Astrocyte (in vitro differentiated cells and primary cell): ENCODE measurements at regions not wholly inside any gene's neighbourhood (a gene's known extent, or its start where the extent isn't known, plus 50 kb on each side); places are given as distances from the start of the nearest gene placed in this dataset.

ENCODE experiments used
- DNase-seq: peaks from one replicate; pipeline ENCODE4 v3.0.0-alpha.2; 2010; ENCODE audit warnings: low read depth
- FAIRE-seq: peaks from 2 replicates; lab custom pipeline; 2011; peaks lifted over from hg19 to GRCh38; lab: Jason Lieb, UNC
- H2AFZ ChIP-seq: 2 replicates; pipeline ENCODE4 v1.6.0; 2012; ENCODE audit warnings: low read depth, low read length, inconsistent platforms
- H3K27ac ChIP-seq: 2 replicates; pipeline ENCODE4 v1.5.1; 2011; ENCODE audit warnings: low read depth, low read length, inconsistent platforms
- H3K27me3 ChIP-seq: 2 replicates; pipeline ENCODE4 v1.6.0; 2011; ENCODE audit warnings: low read length, inconsistent platforms; ENCODE audit not compliant: insufficient read depth
- H3K36me3 ChIP-seq: 2 replicates; pipeline ENCODE4 v1.5.1; 2011; ENCODE audit warnings: low read length, inconsistent platforms; ENCODE audit not compliant: insufficient read depth
- H3K4me1 ChIP-seq: 2 replicates; pipeline ENCODE4 v1.5.1; 2011; ENCODE audit warnings: low read length, inconsistent platforms; ENCODE audit not compliant: insufficient read depth
- H3K4me2 ChIP-seq: 2 replicates; pipeline ENCODE4 v1.6.0; 2012; ENCODE audit warnings: low read length, inconsistent platforms
- H3K4me3 ChIP-seq: 2 replicates; pipeline ENCODE4 v1.5.1; 2011; ENCODE audit warnings: low read depth, mild to moderate bottlenecking, low read length, inconsistent platforms; ENCODE audit not compliant: insufficient read depth
- H3K79me2 ChIP-seq: 2 replicates; pipeline ENCODE4 v1.6.0; 2012; ENCODE audit warnings: mild to moderate bottlenecking, low read length, inconsistent platforms; ENCODE audit not compliant: insufficient read depth
- H3K9ac ChIP-seq: 2 replicates; pipeline ENCODE4 v1.6.0; 2012; ENCODE audit warnings: mild to moderate bottlenecking, low read length, inconsistent platforms
- H3K9me3 ChIP-seq: 2 replicates; pipeline ENCODE4 v1.5.1; 2012; ENCODE audit warnings: low read depth, mild to moderate bottlenecking, low read length, inconsistent platforms; ENCODE audit not compliant: insufficient read depth
- H4K20me1 ChIP-seq: 2 replicates; pipeline ENCODE4 v1.6.0; 2012; ENCODE audit warnings: low read length, inconsistent platforms; ENCODE audit not compliant: insufficient read depth
- H3K27ac Mint-ChIP-seq: one replicate; pipeline ENCODE4 v1.8.0; 2021; ENCODE audit warnings: mild to moderate bottlenecking, mixed read lengths; ENCODE audit not compliant: unreplicated experiment
- H3K27me3 Mint-ChIP-seq: one replicate; pipeline ENCODE4 v1.8.0; 2021; ENCODE audit warnings: low read depth, mixed read lengths; ENCODE audit not compliant: unreplicated experiment
- H3K36me3 Mint-ChIP-seq: one replicate; pipeline ENCODE4 v1.8.0; 2021; ENCODE audit warnings: low read depth, mixed read lengths; ENCODE audit not compliant: unreplicated experiment
- H3K4me1 Mint-ChIP-seq: one replicate; pipeline ENCODE4 v1.8.0; 2021; ENCODE audit warnings: low read depth, mixed read lengths; ENCODE audit not compliant: unreplicated experiment
- H3K4me3 Mint-ChIP-seq: one replicate; pipeline ENCODE4 v1.8.0; 2021; ENCODE audit warnings: mild to moderate bottlenecking, moderate library complexity, mixed read lengths; ENCODE audit not compliant: unreplicated experiment
- H3K9me3 Mint-ChIP-seq: one replicate; pipeline ENCODE4 v1.8.0; 2021; ENCODE audit warnings: mild to moderate bottlenecking, mixed read lengths; ENCODE audit not compliant: unreplicated experiment
- CTCF ChIP-seq: IDR thresholded peaks from 2 replicates; pipeline ENCODE4 v1.5.1; 2011; ENCODE audit warnings: low read depth, mild to moderate bottlenecking, inconsistent platforms, low read length, moderate library complexity; ENCODE audit not compliant: insufficient read depth
- EZH2 ChIP-seq: IDR thresholded peaks from 2 replicates; pipeline ENCODE4 v1.6.1; 2012; ENCODE audit warnings: mild to moderate bottlenecking, low read length, inconsistent platforms; ENCODE audit not compliant: insufficient read depth

- H3K4me3 Mint-ChIP-seq = no peak overlapping the region
- no peaks in the 10 kb centered on the region for H3K27me3 Mint-ChIP-seq
- no peaks in the 10 kb centered on the region for H3K9me3 Mint-ChIP-seq
- FAIRE-seq = no peak
- no peak overlapping the region for H3K27ac ChIP-seq
- no peak for DNase-seq
- no peak overlapping the region for H2AFZ ChIP-seq
- no peaks in the 10 kb centered on the region for H3K4me1 Mint-ChIP-seq
- no peak for TF ChIP-seq CTCF
- H3K4me1 ChIP-seq = no peaks in the 10 kb centered on the region
- no peaks in the 10 kb centered on the region for H3K9me3 ChIP-seq
- no peak overlapping the region for H3K9ac ChIP-seq
- H3K79me2 ChIP-seq = no peaks in the 10 kb centered on the region
- H3K27ac Mint-ChIP-seq = no peak overlapping the region
- no peaks in the 10 kb centered on the region for H4K20me1 ChIP-seq
- H3K27me3 ChIP-seq = no peaks in the 10 kb centered on the region
- H3K4me3 ChIP-seq = no peak overlapping the region
- H3K36me3 ChIP-seq = no peaks in the 10 kb centered on the region
- no peak overlapping the region for H3K4me2 ChIP-seq
- H3K36me3 Mint-ChIP-seq = no peaks in the 10 kb centered on the region
Measured at GRCh38 chr7:86431761-86432160, 211.9 kb upstream of the GRM3 start.

- no peaks in the 10 kb centered on the region for H3K79me2 ChIP-seq
- Mint-ChIP-seq H3K9me3 (peaks cover 4% of the 10 kb centered on the region), H3K27me3 (no peaks in the 10 kb centered on the region), H3K36me3 (no peaks in the 10 kb centered on the region), H3K27ac (no peak overlapping the region), H3K4me1 (no peaks in the 10 kb centered on the region), H3K4me3 (no peak overlapping the region)
- no peak overlapping the region for H3K27ac ChIP-seq
- H3K4me1 ChIP-seq = peaks cover 3% of the 10 kb centered on the region
- TF ChIP-seq CTCF (no peak), EZH2 (no peak)
- H3K4me3 ChIP-seq = no peak overlapping the region
- no peaks in the 10 kb centered on the region for H3K9me3 ChIP-seq
- no peaks in the 10 kb centered on the region for H4K20me1 ChIP-seq
- peak; percentile 20 for DNase-seq
- no peak overlapping the region for H3K4me2 ChIP-seq
- no peak for FAIRE-seq
- no peak overlapping the region for H3K9ac ChIP-seq
- H2AFZ ChIP-seq = no peak overlapping the region
- no peaks in the 10 kb centered on the region for H3K36me3 ChIP-seq
- H3K27me3 ChIP-seq = no peaks in the 10 kb centered on the region
Measured at GRCh38 chr7:86411814-86412213, 231.9 kb upstream of the GRM3 start.

- H3K4me3 Mint-ChIP-seq = no peak overlapping the region
- Histone ChIP-seq H3K36me3 (no peaks in the 10 kb centered on the region), H3K4me3 (no peak overlapping the region), H3K4me2 (no peak overlapping the region), H3K9ac (no peak overlapping the region), H3K79me2 (no peaks in the 10 kb centered on the region), H4K20me1 (no peaks in the 10 kb centered on the region), H3K9me3 (no peaks in the 10 kb centered on the region), H2AFZ (no peak overlapping the region), H3K27me3 (no peaks in the 10 kb centered on the region), H3K4me1 (peaks cover 3% of the 10 kb centered on the region), H3K27ac (no peak overlapping the region)
- no peaks in the 10 kb centered on the region for H3K27me3 Mint-ChIP-seq
- no peak overlapping the region for H3K27ac Mint-ChIP-seq
- TF ChIP-seq EZH2 (no peak), CTCF (no peak)
- FAIRE-seq = no peak
- peak; percentile 76 for DNase-seq
- no peaks in the 10 kb centered on the region for H3K9me3 Mint-ChIP-seq
- H3K4me1 Mint-ChIP-seq = no peaks in the 10 kb centered on the region
- H3K36me3 Mint-ChIP-seq = no peaks in the 10 kb centered on the region
Measured at GRCh38 chr7:86407291-86407690, 236.4 kb upstream of the GRM3 start.
